A549 (cell line): ENCODE measurements at regions not wholly inside any gene's neighbourhood (a gene's known extent, or its start where the extent isn't known, plus 50 kb on each side); places are given as distances from the start of the nearest gene placed in this dataset.

Experiments
- ATAC-seq, 2 experiments: fragments of 200-7000 bp in 1 of 2; fragments of >200 bp in 1 of 2; cut with Nextera tagmentation in 1 of 2; cut with Tn5 transposase in 1 of 2; 3 replicates each; pipeline versions ENCODE4 v1.8.0 to v1.9.1; 2018 to 2020; ENCODE audit warnings: mild to moderate bottlenecking in 1 of 2, moderate library complexity in 1 of 2
- CTCF ChIA-PET: fragments of 300-600 bp; sonication (Branson Sonifier 250); formaldehyde crosslinking; extraction: SDS; loops from one replicate; lab custom pipeline; 2021; ENCODE audit warnings: antibody characterized with exemption, inconsistent platforms; lab: Yijun Ruan, JAX
- POLR2A ChIA-PET: fragments of 350-600 bp; formaldehyde crosslinking; extraction: SDS; loops from one replicate; lab custom pipeline; 2021; ENCODE audit warnings: antibody characterized with exemption, inconsistent platforms; lab: Yijun Ruan, JAX
- DNase-seq, 2 experiments: peaks; one replicate each; pipeline versions ENCODE4 v3.0.0 to v3.0.0-alpha.2; 2011 to 2016; ENCODE audit warnings: low read depth in 1 of 2, low spot score in 1 of 2
- FAIRE-seq: peaks from 2 replicates; lab custom pipeline; 2011; peaks lifted over from hg19 to GRCh38; lab: Jason Lieb, UNC
- H3K27ac ChIP-seq, 2 experiments: fragments of >200 bp; sonication (Bioruptor Twin); formaldehyde crosslinking; 3 replicates each; pipeline ENCODE4 v1.5.1; 2016 to 2017
- H3K4me1 ChIP-seq: fragments of >200 bp; sonication (Bioruptor Twin); formaldehyde crosslinking; 3 replicates; pipeline ENCODE4 v1.6.1; 2016
- H3K4me2 ChIP-seq: fragments of >200 bp; sonication (Bioruptor Twin); formaldehyde crosslinking; 3 replicates; pipeline ENCODE4 v1.6.1; 2016
- H3K4me3 ChIP-seq: fragments of >200 bp; sonication (Bioruptor Twin); formaldehyde crosslinking; 3 replicates; pipeline ENCODE4 v1.5.1; 2016
- H3K9me3 ChIP-seq: fragments of >200 bp; sonication (Bioruptor Twin); formaldehyde crosslinking; 3 replicates; pipeline ENCODE4 v1.6.1; 2016
- ATOH8 ChIP-seq: fragments of 250-450 bp; sonication (Bioruptor Pico); IDR thresholded peaks from 2 replicates; pipeline ENCODE4 v1.5.0; 2020; ENCODE audit warnings: low read depth, mild to moderate bottlenecking, moderate library complexity
- BHLHE40 ChIP-seq: IDR thresholded peaks from 2 replicates; pipeline ENCODE4 v1.6.1; 2012; ENCODE audit warnings: low read depth, low read length, inconsistent platforms
- CHD2 ChIP-seq: fragments of 150-350 bp; IDR thresholded peaks from 2 replicates; pipeline ENCODE4 v1.6.1; 2014; ENCODE audit warnings: low read length; ENCODE audit not compliant: partially characterized antibody
- EHF ChIP-seq: fragments of 250-450 bp; sonication (Bioruptor Pico); IDR thresholded peaks from 2 replicates; pipeline ENCODE4 v1.5.0; 2020; ENCODE audit warnings: mild to moderate bottlenecking
- EP300 ChIP-seq, 2 experiments: fragments of >200 bp; sonication (Bioruptor Twin); formaldehyde crosslinking; IDR thresholded peaks; 2 replicates in 1 of 2; 3 replicates in 1 of 2; pipeline ENCODE4 v1.6.1; 2016 to 2017
- FOSB ChIP-seq: fragments of 250-450 bp; sonication (Bioruptor Pico); IDR thresholded peaks from 2 replicates; pipeline ENCODE4 v1.5.0; 2020; ENCODE audit warnings: mild to moderate bottlenecking, moderate library complexity
- HMGXB4 ChIP-seq: fragments of 250-450 bp; sonication (Bioruptor Pico); IDR thresholded peaks from 2 replicates; pipeline ENCODE4 v1.5.0; 2021; ENCODE audit warnings: mild to moderate bottlenecking, moderate library complexity, borderline replicate concordance
- HOXA7 ChIP-seq: fragments of 250-450 bp; sonication (Bioruptor Pico); IDR thresholded peaks from 2 replicates; pipeline ENCODE4 v1.5.0; 2020; ENCODE audit warnings: mild to moderate bottlenecking, moderate library complexity
- KDM1A ChIP-seq: fragments of 200-600 bp; sonication (generic); IDR thresholded peaks from 2 replicates; pipeline ENCODE4 v1.6.1; 2016; ENCODE audit warnings: low read depth, mild to moderate bottlenecking
- KDM5A ChIP-seq: fragments of 200-600 bp; sonication (generic); IDR thresholded peaks from 2 replicates; pipeline ENCODE4 v1.6.1; 2016; ENCODE audit warnings: antibody characterized with exemption, mild to moderate bottlenecking
- MAFK ChIP-seq: fragments of 450-650 bp; IDR thresholded peaks from 2 replicates; pipeline ENCODE4 v1.6.1; 2014; ENCODE audit not compliant: partially characterized antibody
- MAZ ChIP-seq: fragments of 150-350 bp; IDR thresholded peaks from 2 replicates; pipeline ENCODE4 v1.6.1; 2014; ENCODE audit warnings: antibody characterized with exemption, low read depth, low read length, borderline replicate concordance
- MYC ChIP-seq: IDR thresholded peaks from 2 replicates; pipeline ENCODE4 v1.6.1; 2012; ENCODE audit warnings: mild to moderate bottlenecking, inconsistent platforms, low read length, improper control_type of control experiment, borderline replicate concordance
- NR3C1 ChIP-seq: fragments of >200 bp; sonication (Bioruptor Twin); formaldehyde crosslinking; IDR thresholded peaks from 3 replicates; pipeline ENCODE4 v1.6.1; 2017
- RAD21 ChIP-seq, 2 experiments: fragments of >200 bp in 1 of 2; sonication (Bioruptor Twin) in 1 of 2; formaldehyde crosslinking in 1 of 2; IDR thresholded peaks in 1 of 2; conservative IDR thresholded peaks in 1 of 2; 2 replicates in 1 of 2; 3 replicates in 1 of 2; pipeline ENCODE4 v1.6.1; 2012 to 2018; ENCODE audit warnings: inconsistent platforms in 1 of 2
- RCOR1 ChIP-seq: fragments of 150-350 bp; IDR thresholded peaks from 2 replicates; pipeline ENCODE4 v1.6.1; 2014; ENCODE audit warnings: antibody characterized with exemption, low read length, low read depth
- REST ChIP-seq: fragments of 200-600 bp; sonication (generic); IDR thresholded peaks from 2 replicates; pipeline ENCODE4 v1.6.1; 2016; ENCODE audit warnings: antibody characterized with exemption, mild to moderate bottlenecking, moderate library complexity
- SMC3 ChIP-seq: fragments of >200 bp; sonication (Bioruptor Twin); formaldehyde crosslinking; IDR thresholded peaks from 3 replicates; pipeline ENCODE4 v1.6.1; 2018; ENCODE audit warnings: inconsistent platforms
- TFCP2L1 ChIP-seq: fragments of 250-450 bp; sonication (Bioruptor Pico); IDR thresholded peaks from 2 replicates; pipeline ENCODE4 v1.5.0; 2021; ENCODE audit warnings: mild to moderate bottlenecking
- TP53 ChIP-seq: fragments of 250-450 bp; sonication (Bioruptor Pico); IDR thresholded peaks from 2 replicates; pipeline ENCODE4 v1.5.0; 2021; ENCODE audit warnings: mild to moderate bottlenecking, moderate library complexity
- ZC3H11A ChIP-seq: fragments of 450-650 bp; IDR thresholded peaks from 2 replicates; pipeline ENCODE4 v1.6.1; 2014; ENCODE audit warnings: antibody characterized with exemption, mild to moderate bottlenecking
- WGBS: methylation state at CpG from one replicate; pipeline ENCODE4 v1.1.6; 2017; ENCODE audit errors: missing lambda C conversion rate; 5-methylcytosine and 5-hydroxymethylcytosine counted together
- TF ChIP-seq, protein P1 (sequence below): fragments of 450-650 bp; IDR thresholded peaks from 2 replicates; pipeline ENCODE4 v1.6.1; 2014; ENCODE audit warnings: antibody characterized with exemption
- TF ChIP-seq, protein P2 (sequence below): fragments of >200 bp; sonication (Bioruptor Twin); formaldehyde crosslinking; IDR thresholded peaks from 3 replicates; pipeline ENCODE4 v1.5.1; 2016
- TF ChIP-seq, protein P3 (sequence below): IDR thresholded peaks from 2 replicates; pipeline ENCODE4 v1.6.1; 2012; ENCODE audit warnings: low read depth, borderline replicate concordance
- TF ChIP-seq, protein P4 (sequence below): fragments of >200 bp; sonication (Bioruptor Twin); formaldehyde crosslinking; IDR thresholded peaks from 2 replicates; pipeline ENCODE4 v1.6.1; 2016

GRCh38 chr2:35973132-35973736 lies 382.3 kb upstream of the CRIM1 start:
- H3K27ac ChIP-seq: no peak overlapping the region
- no peak overlapping the region for H3K4me2 ChIP-seq
- ChIA-PET POLR2A (no interaction called here), CTCF (interaction anchor here (0.6 to 2.5 kb wide), 10 partner anchors 9 to 695 kb away, joined by 3 to 9 read pairs (median 4); no protein-coding TSS in a partner anchor)
- H3K9me3 ChIP-seq: no peaks in the 10 kb centered on the region
- FAIRE-seq: no peak
- ATAC-seq: peak; percentile 98
- 0% methylated on average over 1 of the region's 1 CpG for WGBS
- peak; percentile 7 to 51 for DNase-seq
- no peak overlapping the region for H3K4me3 ChIP-seq
- TF ChIP-seq TP53 (CRISPR knock-in tag) (no peak), HMGXB4 (no peak), RAD21 (conservative IDR thresholded peaks at IDR 0.05 in 1 of 2, IDR thresholded peaks at IDR 0.05 in 1 of 2) (peak; percentile 73 to 88), SMC3 (peak; percentile 60)
- TF ChIP-seq, protein P1, sequence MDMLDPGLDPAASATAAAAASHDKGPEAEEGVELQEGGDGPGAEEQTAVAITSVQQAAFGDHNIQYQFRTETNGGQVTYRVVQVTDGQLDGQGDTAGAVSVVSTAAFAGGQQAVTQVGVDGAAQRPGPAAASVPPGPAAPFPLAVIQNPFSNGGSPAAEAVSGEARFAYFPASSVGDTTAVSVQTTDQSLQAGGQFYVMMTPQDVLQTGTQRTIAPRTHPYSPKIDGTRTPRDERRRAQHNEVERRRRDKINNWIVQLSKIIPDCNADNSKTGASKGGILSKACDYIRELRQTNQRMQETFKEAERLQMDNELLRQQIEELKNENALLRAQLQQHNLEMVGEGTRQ: no peak
- TF ChIP-seq, protein P2, sequence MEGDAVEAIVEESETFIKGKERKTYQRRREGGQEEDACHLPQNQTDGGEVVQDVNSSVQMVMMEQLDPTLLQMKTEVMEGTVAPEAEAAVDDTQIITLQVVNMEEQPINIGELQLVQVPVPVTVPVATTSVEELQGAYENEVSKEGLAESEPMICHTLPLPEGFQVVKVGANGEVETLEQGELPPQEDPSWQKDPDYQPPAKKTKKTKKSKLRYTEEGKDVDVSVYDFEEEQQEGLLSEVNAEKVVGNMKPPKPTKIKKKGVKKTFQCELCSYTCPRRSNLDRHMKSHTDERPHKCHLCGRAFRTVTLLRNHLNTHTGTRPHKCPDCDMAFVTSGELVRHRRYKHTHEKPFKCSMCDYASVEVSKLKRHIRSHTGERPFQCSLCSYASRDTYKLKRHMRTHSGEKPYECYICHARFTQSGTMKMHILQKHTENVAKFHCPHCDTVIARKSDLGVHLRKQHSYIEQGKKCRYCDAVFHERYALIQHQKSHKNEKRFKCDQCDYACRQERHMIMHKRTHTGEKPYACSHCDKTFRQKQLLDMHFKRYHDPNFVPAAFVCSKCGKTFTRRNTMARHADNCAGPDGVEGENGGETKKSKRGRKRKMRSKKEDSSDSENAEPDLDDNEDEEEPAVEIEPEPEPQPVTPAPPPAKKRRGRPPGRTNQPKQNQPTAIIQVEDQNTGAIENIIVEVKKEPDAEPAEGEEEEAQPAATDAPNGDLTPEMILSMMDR: peak; percentile 68
- no peaks in the 10 kb centered on the region for H3K4me1 ChIP-seq

DNA sequence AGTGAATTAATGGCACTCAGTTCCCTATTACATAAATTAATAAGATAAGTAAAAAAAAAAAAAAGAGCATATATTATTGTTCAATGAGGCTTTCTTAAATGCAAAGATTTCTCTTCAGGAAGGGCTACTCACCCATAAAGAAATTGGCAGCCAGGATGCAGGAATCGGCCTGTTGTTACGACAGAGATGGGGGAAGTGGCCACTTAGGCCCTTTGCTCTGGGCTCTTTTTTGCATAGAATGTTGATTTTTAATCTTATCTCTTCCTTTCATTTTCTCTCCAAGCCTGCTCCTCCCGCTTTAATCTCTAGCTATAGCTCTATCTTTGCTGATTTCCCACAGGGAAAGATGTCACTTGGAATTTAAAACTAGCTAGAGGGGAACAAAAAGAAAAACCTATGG lies 391.8 kb upstream of the CRIM1 start:
- no peak for FAIRE-seq
- POLR2A ChIA-PET: no interaction called here
- TF ChIP-seq MYC (no peak), KDM5A (no peak), HOXA7 (CRISPR knock-in tag) (no peak), EHF (no peak)
- TF ChIP-seq, protein P3, sequence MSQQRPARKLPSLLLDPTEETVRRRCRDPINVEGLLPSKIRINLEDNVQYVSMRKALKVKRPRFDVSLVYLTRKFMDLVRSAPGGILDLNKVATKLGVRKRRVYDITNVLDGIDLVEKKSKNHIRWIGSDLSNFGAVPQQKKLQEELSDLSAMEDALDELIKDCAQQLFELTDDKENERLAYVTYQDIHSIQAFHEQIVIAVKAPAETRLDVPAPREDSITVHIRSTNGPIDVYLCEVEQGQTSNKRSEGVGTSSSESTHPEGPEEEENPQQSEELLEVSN: no peak
- TF ChIP-seq, all 56 proteins: peak for 0
- ATAC-seq (no peak), DNase-seq (no peak)
- WGBS: 44% methylated on average over 3 of the region's 3 CpGs
- H3K4me1 ChIP-seq: no peaks in the 10 kb centered on the region
- no peak overlapping the region for H3K4me3 ChIP-seq
- no peak overlapping the region for H3K27ac ChIP-seq
- no peak overlapping the region for H3K4me2 ChIP-seq
- no peaks in the 10 kb centered on the region for H3K9me3 ChIP-seq
- CTCF ChIA-PET: interaction anchor here (1.4 kb wide), 1 partner anchor 9 kb away, joined by 3 read pairs; no protein-coding TSS in a partner anchor

DNA sequence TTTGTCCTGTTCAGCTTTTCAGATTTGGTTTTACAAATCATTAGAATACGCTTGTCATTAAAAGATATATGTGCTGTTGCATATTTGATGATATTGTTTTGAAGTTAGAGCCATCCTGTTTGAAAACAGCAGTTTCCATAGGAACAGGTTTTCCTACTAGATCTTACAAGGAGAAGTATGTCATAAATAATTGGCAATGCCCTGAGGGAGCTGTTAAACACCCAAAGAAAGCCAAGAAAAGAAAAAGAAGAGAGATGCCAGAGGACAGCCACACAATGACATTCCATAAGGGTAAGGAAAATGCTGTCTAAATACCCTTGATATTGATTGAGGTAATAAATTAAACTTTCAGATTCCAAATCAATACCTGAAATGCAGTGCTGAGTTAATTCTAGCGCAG lies 392.2 kb upstream of the CRIM1 start:
- POLR2A ChIA-PET: no interaction called here
- DNase-seq: no peak
- Histone ChIP-seq H3K4me2 (no peak overlapping the region), H3K9me3 (no peaks in the 10 kb centered on the region), H3K4me1 (no peaks in the 10 kb centered on the region), H3K4me3 (no peak overlapping the region), H3K27ac (no peak overlapping the region)
- no peak for FAIRE-seq
- no peak for ATAC-seq
- TF ChIP-seq FOSB (CRISPR knock-in tag): no peak
- no peak for TF ChIP-seq MAFK
- no peak for TF ChIP-seq BHLHE40
- TF ChIP-seq CHD2: no peak
- no peak for TF ChIP-seq MAZ
- TF ChIP-seq, protein P4, sequence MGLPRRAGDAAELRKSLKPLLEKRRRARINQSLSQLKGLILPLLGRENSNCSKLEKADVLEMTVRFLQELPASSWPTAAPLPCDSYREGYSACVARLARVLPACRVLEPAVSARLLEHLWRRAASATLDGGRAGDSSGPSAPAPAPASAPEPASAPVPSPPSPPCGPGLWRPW: no peak
- no peak for TF ChIP-seq ATOH8 (CRISPR knock-in tag)
- no peak for TF ChIP-seq TFCP2L1
- TF ChIP-seq KDM1A: no peak
- TF ChIP-seq EP300 (IDR thresholded peaks at IDR 0.05): no peak
- no peak for TF ChIP-seq RCOR1
- TF ChIP-seq ZC3H11A: no peak
- no peak for TF ChIP-seq NR3C1
- no peak for TF ChIP-seq REST
- WGBS: 30% methylated on average over 2 of the region's 2 CpGs
- CTCF ChIA-PET: no interaction called here
